ENCODE measurements at regions not wholly inside any gene's neighbourhood (a gene's known extent, or its start where the extent isn't known, plus 50 kb on each side); places are given as distances from the start of the nearest gene placed in this dataset.
"Not testable (repeated sequence)": the region's sequence is repeated elsewhere in the genome, so short reads cannot be mapped to it uniquely, and the experiment has no call there.

DNA sequence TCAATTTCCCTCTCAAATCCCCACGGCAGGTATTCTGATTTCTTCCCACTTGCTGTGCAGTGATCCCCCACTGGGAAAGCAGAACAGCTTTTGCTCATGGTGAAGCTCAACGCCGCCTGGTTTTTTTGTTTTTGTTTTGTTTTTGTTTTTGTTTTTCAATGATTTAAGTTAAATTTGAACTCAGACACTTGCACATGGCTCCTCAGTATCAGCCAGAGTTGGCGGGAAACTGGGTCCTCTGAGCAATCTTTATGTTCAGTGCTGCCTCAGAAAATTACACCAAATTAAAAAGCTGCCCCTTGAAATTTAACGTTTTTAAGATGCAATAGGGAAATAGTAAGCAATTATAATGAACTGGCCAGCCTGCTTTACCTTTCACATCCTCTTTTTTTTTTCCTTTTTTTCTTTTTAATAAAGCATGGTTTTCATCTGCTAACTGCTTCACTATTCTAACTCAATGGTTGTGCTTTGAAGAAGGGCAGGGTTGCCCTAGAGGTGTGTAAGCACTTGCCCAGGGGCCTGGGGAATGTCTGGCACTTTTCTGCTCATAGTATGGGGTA is 277.0 kb upstream of the HNRNPA3 start:
- TF ChIP-seq, protein P1, sequence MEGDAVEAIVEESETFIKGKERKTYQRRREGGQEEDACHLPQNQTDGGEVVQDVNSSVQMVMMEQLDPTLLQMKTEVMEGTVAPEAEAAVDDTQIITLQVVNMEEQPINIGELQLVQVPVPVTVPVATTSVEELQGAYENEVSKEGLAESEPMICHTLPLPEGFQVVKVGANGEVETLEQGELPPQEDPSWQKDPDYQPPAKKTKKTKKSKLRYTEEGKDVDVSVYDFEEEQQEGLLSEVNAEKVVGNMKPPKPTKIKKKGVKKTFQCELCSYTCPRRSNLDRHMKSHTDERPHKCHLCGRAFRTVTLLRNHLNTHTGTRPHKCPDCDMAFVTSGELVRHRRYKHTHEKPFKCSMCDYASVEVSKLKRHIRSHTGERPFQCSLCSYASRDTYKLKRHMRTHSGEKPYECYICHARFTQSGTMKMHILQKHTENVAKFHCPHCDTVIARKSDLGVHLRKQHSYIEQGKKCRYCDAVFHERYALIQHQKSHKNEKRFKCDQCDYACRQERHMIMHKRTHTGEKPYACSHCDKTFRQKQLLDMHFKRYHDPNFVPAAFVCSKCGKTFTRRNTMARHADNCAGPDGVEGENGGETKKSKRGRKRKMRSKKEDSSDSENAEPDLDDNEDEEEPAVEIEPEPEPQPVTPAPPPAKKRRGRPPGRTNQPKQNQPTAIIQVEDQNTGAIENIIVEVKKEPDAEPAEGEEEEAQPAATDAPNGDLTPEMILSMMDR (IDR thresholded peaks at IDR 0.05; ENCODE audit: insufficient read depth, low read length, poor library complexity, severe bottlenecking), result no peak
- peak; percentile 39 for DNase-seq (ENCODE audit: extremely low read depth, insufficient read length)
- Histone ChIP-seq H3K36me3 (ENCODE audit: control insufficient read depth, insufficient read depth, low read length) (no peaks in the 10 kb centered on the region), H3K4me3 (replicated peaks; ENCODE audit: low read depth, low read length) (no peak overlapping the region), H3K27me3 (replicated peaks; ENCODE audit: control insufficient read depth, insufficient read depth, low read length) (no peaks in the 10 kb centered on the region)

DNA sequence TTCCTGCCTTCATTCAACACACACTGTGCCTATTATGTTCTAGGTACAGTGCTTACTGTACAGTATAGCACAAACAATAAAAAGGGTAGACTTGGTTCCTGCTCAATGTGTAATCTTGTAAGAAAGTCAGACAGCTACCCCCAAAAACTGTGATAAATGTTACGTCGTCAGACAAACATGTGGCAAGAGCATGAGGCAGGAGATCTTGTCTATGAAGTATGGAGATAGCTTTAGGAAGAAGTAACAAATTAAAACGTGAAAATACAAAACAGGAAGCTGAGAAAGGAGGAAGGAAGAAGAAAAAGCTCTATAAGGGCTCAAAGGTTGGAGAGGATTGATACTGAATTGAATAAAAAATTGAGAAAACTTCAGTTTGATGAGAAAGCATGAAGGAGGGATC is 276.2 kb upstream of the HNRNPA3 start:
- Histone ChIP-seq H3K27me3 (replicated peaks; ENCODE audit: control insufficient read depth, insufficient read depth, low read length) (no peaks in the 10 kb centered on the region), H3K4me3 (replicated peaks; ENCODE audit: low read depth, low read length) (no peak overlapping the region), H3K36me3 (ENCODE audit: control insufficient read depth, insufficient read depth, low read length) (no peaks in the 10 kb centered on the region)
- TF ChIP-seq, protein P1 (IDR thresholded peaks at IDR 0.05; ENCODE audit: insufficient read depth, low read length, poor library complexity, severe bottlenecking), result no peak
- DNase-seq (ENCODE audit: extremely low read depth, insufficient read length), result no peak

DNA sequence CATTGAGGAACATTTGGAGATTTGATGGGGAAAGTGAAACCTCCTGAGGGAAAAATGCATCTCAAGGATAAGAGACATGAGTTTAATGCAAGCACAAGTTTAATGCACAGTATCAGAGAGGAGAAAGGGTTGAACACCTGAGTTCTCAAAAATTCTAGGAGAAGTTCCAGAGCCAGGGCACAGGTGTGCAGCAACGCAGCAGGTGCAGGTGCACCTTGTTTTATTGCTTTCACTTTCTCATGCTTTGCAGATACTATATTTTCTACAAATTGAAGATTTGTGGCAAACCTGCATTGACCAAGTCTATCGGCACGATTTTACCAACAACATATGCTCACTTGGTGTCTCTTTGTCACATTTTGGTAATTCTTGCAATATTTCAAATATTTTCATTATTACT is 267.6 kb upstream of the HNRNPA3 start:
- no peak for DNase-seq (ENCODE audit: extremely low read depth, insufficient read length)
- Histone ChIP-seq H3K27me3 (replicated peaks; ENCODE audit: control insufficient read depth, insufficient read depth, low read length) (no peaks in the 10 kb centered on the region), H3K36me3 (ENCODE audit: control insufficient read depth, insufficient read depth, low read length) (no peaks in the 10 kb centered on the region), H3K4me3 (replicated peaks; ENCODE audit: low read depth, low read length) (no peak overlapping the region)
- TF ChIP-seq, protein P1 (IDR thresholded peaks at IDR 0.05; ENCODE audit: insufficient read depth, low read length, poor library complexity, severe bottlenecking), result no peak

DNA sequence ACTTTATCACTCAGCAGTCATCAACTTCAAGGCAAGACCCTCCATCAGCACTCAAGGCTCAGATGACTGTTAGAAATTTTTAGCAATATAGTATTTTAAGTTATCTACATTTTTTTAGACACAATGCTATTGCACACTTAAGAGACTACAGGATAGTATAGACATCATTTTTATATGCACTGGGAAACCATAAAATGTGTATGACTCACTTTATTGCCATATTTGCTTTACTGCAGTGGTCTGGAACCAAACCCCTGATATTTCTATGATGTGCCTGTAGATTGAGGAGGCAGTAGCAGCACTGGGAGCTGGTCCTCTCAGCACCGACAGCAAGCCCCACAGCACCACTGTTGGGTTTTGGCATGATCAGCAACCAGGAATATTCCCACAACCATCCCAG is 264.8 kb upstream of the HNRNPA3 start:
- Histone ChIP-seq H3K4me3 (replicated peaks; ENCODE audit: low read depth, low read length) (no peak overlapping the region), H3K36me3 (ENCODE audit: control insufficient read depth, insufficient read depth, low read length) (no peaks in the 10 kb centered on the region), H3K27me3 (replicated peaks; ENCODE audit: control insufficient read depth, insufficient read depth, low read length) (no peaks in the 10 kb centered on the region)
- no peak for DNase-seq (ENCODE audit: extremely low read depth, insufficient read length)
- TF ChIP-seq, protein P1 (IDR thresholded peaks at IDR 0.05; ENCODE audit: insufficient read depth, low read length, poor library complexity, severe bottlenecking), result no peak

DNA sequence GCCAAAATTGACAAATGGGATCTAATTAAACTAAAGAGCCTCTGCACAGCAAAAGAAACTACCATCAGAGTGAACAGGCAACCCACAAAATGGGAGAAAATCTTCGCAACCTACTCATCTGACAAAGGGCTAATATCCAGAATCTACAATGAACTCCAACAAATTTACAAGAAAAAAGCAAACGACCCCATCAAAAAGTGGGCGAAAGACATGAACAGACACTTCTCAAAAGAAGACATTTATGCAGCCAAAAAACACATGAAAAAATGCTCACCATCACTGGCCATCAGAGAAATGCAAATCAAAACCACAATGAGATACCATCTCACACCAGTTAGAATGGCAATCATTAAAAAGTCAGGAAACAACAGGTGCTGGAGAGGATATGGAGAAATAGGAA is 261.4 kb upstream of the HNRNPA3 start:
- not testable (repeated sequence) for DNase-seq (ENCODE audit: extremely low read depth, insufficient read length); H3K27me3 ChIP-seq (replicated peaks; ENCODE audit: control insufficient read depth, insufficient read depth, low read length); H3K4me3 ChIP-seq (replicated peaks; ENCODE audit: low read depth, low read length); H3K36me3 ChIP-seq (ENCODE audit: control insufficient read depth, insufficient read depth, low read length)

DNA sequence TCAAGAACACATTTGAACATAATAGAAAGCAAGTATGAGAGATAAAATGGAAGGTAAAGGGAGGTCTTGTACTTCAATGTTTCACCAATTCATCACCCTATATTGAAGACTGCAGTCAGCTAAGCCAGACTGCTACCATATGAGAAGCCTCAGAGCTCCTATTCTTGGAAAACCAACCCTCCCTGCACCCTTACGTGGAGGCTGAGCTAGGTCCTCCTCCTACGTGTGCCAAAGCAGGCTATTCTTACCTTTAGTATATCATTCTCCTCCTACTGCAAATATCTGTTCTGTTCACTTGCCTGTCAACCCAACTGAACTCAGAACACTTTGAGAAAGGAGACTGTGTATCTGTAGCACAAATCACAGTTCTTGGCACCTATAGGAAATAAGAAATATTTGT is 255.8 kb upstream of the HNRNPA3 start:
- TF ChIP-seq, protein P1 (IDR thresholded peaks at IDR 0.05; ENCODE audit: insufficient read depth, low read length, poor library complexity, severe bottlenecking), result no peak
- DNase-seq (ENCODE audit: extremely low read depth, insufficient read length), result no peak
- no peaks in the 10 kb centered on the region for H3K27me3 ChIP-seq (replicated peaks; ENCODE audit: control insufficient read depth, insufficient read depth, low read length)
- no peak overlapping the region for H3K4me3 ChIP-seq (replicated peaks; ENCODE audit: low read depth, low read length)
- H3K36me3 ChIP-seq (ENCODE audit: control insufficient read depth, insufficient read depth, low read length), result no peaks in the 10 kb centered on the region

Measured in GM06990 (cell line).